Liver (tissue), 8 donors: ENCODE measurements at regions not wholly inside any gene's neighbourhood (a gene's known extent, or its start where the extent isn't known, plus 50 kb on each side); places are given as distances from the start of the nearest gene placed in this dataset.

Source experiments
- DNase-seq: peaks from one replicate; pipeline ENCODE4 v3.0.0-alpha.2; 2017; ENCODE audit warnings: low spot score
- H3K27ac ChIP-seq, 2 donors: one replicate each; pipeline ENCODE4 v1.7.0; 2013; ENCODE audit warnings: inconsistent platforms in 2 of 2, low read length in 2 of 2, control low read depth in 1 of 2, low read depth in 1 of 2, mild to moderate bottlenecking in 1 of 2
- H3K27me3 ChIP-seq, 4 donors: one replicate each; pipeline versions ENCODE4 v1.6.1 to v1.7.0; 2013; ENCODE audit warnings: low read length in 3 of 4, inconsistent platforms in 1 of 4, mild to moderate bottlenecking in 1 of 4, moderate library complexity in 1 of 4; ENCODE audit not compliant: control insufficient read depth in 4 of 4, insufficient read depth in 4 of 4
- H3K36me3 ChIP-seq, 4 donors: one replicate each; pipeline versions ENCODE4 v1.6.1 to v1.7.0; 2013; ENCODE audit warnings: low read length in 3 of 4, mild to moderate bottlenecking in 3 of 4, low read depth in 1 of 4, moderate library complexity in 1 of 4; ENCODE audit not compliant: control insufficient read depth in 4 of 4, insufficient read depth in 3 of 4
- H3K4me1 ChIP-seq, 4 donors: one replicate each; pipeline versions ENCODE4 v1.6.1 to v1.7.0; 2013; ENCODE audit warnings: low read length in 3 of 4, mild to moderate bottlenecking in 3 of 4, moderate library complexity in 1 of 4; ENCODE audit not compliant: control insufficient read depth in 4 of 4, insufficient read depth in 4 of 4
- H3K4me3 ChIP-seq, 3 donors: one replicate each; pipeline versions ENCODE4 v1.6.1 to v1.7.0; 2013; ENCODE audit warnings: low read length in 3 of 3, control low read depth in 1 of 3, low read depth in 1 of 3, mild to moderate bottlenecking in 1 of 3
- H3K9ac ChIP-seq, 2 donors: one replicate each; pipeline ENCODE4 v1.7.0; 2013; ENCODE audit warnings: low read length in 2 of 2, mild to moderate bottlenecking in 2 of 2, moderate library complexity in 2 of 2, control low read depth in 1 of 2, low read depth in 1 of 2
- H3K9me3 ChIP-seq, 4 donors: one replicate each; pipeline versions ENCODE4 v1.6.1 to v1.7.0; 2013; ENCODE audit warnings: low read length in 3 of 4; ENCODE audit not compliant: control insufficient read depth in 4 of 4
- EGR1 ChIP-seq, 2 donors: IDR thresholded peaks; 2 replicates each; pipeline ENCODE4 v1.6.1; 2016 to 2018; ENCODE audit warnings: antibody characterized with exemption in 2 of 2, low read depth in 2 of 2
- FOXA1 ChIP-seq: IDR thresholded peaks from 2 replicates; pipeline ENCODE4 v1.6.1; 2016; ENCODE audit warnings: antibody characterized with exemption
- FOXA2 ChIP-seq: IDR thresholded peaks from 2 replicates; pipeline ENCODE4 v1.6.1; 2016; ENCODE audit warnings: antibody characterized with exemption
- GABPA ChIP-seq, 2 donors: IDR thresholded peaks in 1 of 2; conservative IDR thresholded peaks in 1 of 2; 2 replicates each; pipeline ENCODE4 v1.6.1; 2016; ENCODE audit warnings: antibody characterized with exemption in 2 of 2, mild to moderate bottlenecking in 1 of 2, moderate library complexity in 1 of 2
- HNF4A ChIP-seq, 2 donors: conservative IDR thresholded peaks; 2 replicates each; pipeline ENCODE4 v1.6.1; 2016; ENCODE audit warnings: antibody characterized with exemption in 2 of 2, mild to moderate bottlenecking in 2 of 2
- HNF4G ChIP-seq: IDR thresholded peaks from 2 replicates; pipeline ENCODE4 v1.6.1; 2016; ENCODE audit warnings: antibody characterized with exemption
- JUND ChIP-seq, 2 donors: IDR thresholded peaks; 2 replicates each; pipeline ENCODE4 v1.6.1; 2016; ENCODE audit warnings: antibody characterized with exemption in 2 of 2
- NR2F2 ChIP-seq: IDR thresholded peaks from 2 replicates; pipeline ENCODE4 v1.6.1; 2016; ENCODE audit warnings: antibody characterized with exemption
- RAD21 ChIP-seq, 2 donors: IDR thresholded peaks; 2 replicates each; pipeline ENCODE4 v1.6.1; 2016; ENCODE audit warnings: antibody characterized with exemption in 2 of 2, mild to moderate bottlenecking in 2 of 2
- RXRA ChIP-seq, 2 donors: IDR thresholded peaks; 2 replicates each; pipeline ENCODE4 v1.6.1; 2017 to 2018; ENCODE audit warnings: antibody characterized with exemption in 2 of 2, mild to moderate bottlenecking in 1 of 2
- SP1 ChIP-seq: IDR thresholded peaks from 2 replicates; pipeline ENCODE4 v1.6.1; 2018; ENCODE audit warnings: antibody characterized with exemption, mild to moderate bottlenecking
- TAF1 ChIP-seq: conservative IDR thresholded peaks from 2 replicates; pipeline ENCODE4 v1.6.1; 2016; ENCODE audit warnings: antibody characterized with exemption, mild to moderate bottlenecking
- YY1 ChIP-seq: IDR thresholded peaks from 2 replicates; pipeline ENCODE4 v1.6.1; 2016; ENCODE audit warnings: antibody characterized with exemption, mild to moderate bottlenecking
- WGBS: extraction: QIAGEN DNeasy Blood & Tissue Kit; methylation state at CpG from one replicate; pipeline ENCODE4 v1.1.7; 2013; 5-methylcytosine and 5-hydroxymethylcytosine counted together
- TF ChIP-seq, protein P1 (sequence below): IDR thresholded peaks from 2 replicates; pipeline ENCODE4 v1.6.1; 2016; ENCODE audit warnings: antibody characterized with exemption, mild to moderate bottlenecking
- TF ChIP-seq, protein P2 (sequence below): IDR thresholded peaks from 2 replicates; pipeline ENCODE4 v1.6.1; 2016; ENCODE audit warnings: antibody characterized with exemption
- TF ChIP-seq, protein P3 (sequence below): IDR thresholded peaks from 2 replicates; pipeline ENCODE4 v1.6.1; 2016; ENCODE audit warnings: antibody characterized with exemption
- TF ChIP-seq, protein P4 (sequence below): IDR thresholded peaks from 2 replicates; pipeline ENCODE4 v1.6.1; 2016; ENCODE audit warnings: antibody characterized with exemption
- TF ChIP-seq, protein P5 (sequence below): fragments of 150-350 bp; IDR thresholded peaks from 2 replicates; pipeline ENCODE4 v1.5.1; 2017; ENCODE audit warnings: improper control_type of control experiment, low read depth, low read length; ENCODE audit not compliant: missing input control
- donor health status: healthy.
- donor health status: healthy.
- donor health status: healthy.
- donor health status: healthy.
- donor health status: healthy.

DNA sequence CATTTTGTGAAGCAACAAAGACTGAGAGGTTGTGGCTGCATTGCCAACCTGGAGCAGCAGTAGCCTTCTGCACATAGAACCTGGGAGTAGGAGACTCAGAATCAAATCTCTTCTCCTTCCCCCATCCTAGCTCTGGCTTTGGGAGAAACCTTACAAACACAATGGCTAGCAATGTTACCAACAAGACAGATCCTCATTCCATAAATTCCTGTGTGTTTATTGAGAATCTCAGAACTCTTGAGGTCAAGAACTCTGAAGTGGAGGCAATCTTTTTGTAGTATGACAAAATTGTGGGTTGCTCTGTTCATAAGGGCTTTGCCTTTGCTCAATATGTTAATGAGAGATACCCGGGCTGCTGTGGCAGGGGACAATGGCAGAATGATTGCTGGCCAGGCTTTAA, 406.7 kb upstream of the SPANXN1 start:
- no peak for TF ChIP-seq RXRA (IDR thresholded peaks at IDR 0.05)
- TF ChIP-seq, protein P1, sequence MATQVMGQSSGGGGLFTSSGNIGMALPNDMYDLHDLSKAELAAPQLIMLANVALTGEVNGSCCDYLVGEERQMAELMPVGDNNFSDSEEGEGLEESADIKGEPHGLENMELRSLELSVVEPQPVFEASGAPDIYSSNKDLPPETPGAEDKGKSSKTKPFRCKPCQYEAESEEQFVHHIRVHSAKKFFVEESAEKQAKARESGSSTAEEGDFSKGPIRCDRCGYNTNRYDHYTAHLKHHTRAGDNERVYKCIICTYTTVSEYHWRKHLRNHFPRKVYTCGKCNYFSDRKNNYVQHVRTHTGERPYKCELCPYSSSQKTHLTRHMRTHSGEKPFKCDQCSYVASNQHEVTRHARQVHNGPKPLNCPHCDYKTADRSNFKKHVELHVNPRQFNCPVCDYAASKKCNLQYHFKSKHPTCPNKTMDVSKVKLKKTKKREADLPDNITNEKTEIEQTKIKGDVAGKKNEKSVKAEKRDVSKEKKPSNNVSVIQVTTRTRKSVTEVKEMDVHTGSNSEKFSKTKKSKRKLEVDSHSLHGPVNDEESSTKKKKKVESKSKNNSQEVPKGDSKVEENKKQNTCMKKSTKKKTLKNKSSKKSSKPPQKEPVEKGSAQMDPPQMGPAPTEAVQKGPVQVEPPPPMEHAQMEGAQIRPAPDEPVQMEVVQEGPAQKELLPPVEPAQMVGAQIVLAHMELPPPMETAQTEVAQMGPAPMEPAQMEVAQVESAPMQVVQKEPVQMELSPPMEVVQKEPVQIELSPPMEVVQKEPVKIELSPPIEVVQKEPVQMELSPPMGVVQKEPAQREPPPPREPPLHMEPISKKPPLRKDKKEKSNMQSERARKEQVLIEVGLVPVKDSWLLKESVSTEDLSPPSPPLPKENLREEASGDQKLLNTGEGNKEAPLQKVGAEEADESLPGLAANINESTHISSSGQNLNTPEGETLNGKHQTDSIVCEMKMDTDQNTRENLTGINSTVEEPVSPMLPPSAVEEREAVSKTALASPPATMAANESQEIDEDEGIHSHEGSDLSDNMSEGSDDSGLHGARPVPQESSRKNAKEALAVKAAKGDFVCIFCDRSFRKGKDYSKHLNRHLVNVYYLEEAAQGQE = no peak
- no peak for TF ChIP-seq SP1
- no peak for TF ChIP-seq FOXA2
- TF ChIP-seq, protein P2, sequence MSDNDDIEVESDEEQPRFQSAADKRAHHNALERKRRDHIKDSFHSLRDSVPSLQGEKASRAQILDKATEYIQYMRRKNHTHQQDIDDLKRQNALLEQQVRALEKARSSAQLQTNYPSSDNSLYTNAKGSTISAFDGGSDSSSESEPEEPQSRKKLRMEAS = no peak
- TF ChIP-seq RAD21 (IDR thresholded peaks at IDR 0.05) = no peak
- no peak for TF ChIP-seq JUND (IDR thresholded peaks at IDR 0.05)
- TF ChIP-seq NR2F2 = no peak
- TF ChIP-seq GABPA (IDR thresholded peaks at IDR 0.05 in 1 of 2, conservative IDR thresholded peaks at IDR 0.05 in 1 of 2) = no peak
- no peak for TF ChIP-seq TAF1
- TF ChIP-seq FOXA1 = no peak
- TF ChIP-seq, protein P3, sequence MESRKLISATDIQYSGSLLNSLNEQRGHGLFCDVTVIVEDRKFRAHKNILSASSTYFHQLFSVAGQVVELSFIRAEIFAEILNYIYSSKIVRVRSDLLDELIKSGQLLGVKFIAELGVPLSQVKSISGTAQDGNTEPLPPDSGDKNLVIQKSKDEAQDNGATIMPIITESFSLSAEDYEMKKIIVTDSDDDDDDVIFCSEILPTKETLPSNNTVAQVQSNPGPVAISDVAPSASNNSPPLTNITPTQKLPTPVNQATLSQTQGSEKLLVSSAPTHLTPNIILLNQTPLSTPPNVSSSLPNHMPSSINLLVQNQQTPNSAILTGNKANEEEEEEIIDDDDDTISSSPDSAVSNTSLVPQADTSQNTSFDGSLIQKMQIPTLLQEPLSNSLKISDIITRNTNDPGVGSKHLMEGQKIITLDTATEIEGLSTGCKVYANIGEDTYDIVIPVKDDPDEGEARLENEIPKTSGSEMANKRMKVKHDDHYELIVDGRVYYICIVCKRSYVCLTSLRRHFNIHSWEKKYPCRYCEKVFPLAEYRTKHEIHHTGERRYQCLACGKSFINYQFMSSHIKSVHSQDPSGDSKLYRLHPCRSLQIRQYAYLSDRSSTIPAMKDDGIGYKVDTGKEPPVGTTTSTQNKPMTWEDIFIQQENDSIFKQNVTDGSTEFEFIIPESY = no peak

DNA sequence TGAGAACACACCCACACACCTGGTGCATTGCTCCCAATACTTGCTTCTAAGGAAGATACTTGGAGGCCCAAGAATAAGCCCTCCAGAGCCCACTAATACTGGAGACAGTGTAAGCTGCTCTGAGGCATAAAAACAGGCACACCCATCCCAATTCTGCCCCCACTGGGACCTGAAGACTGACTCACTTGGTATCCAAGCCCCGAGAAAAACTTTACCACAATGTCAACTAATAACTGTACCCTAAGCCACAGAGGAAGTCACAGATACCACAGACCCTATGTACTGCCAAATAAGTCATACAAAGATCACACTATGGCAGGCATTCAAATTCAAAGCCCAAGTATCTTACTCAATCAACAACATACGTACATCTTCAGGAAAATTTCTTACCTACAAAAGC, 398.2 kb upstream of the SPANXN1 start:
- no peak for DNase-seq
- TF ChIP-seq FOXA1 (no peak), TAF1 (no peak), GABPA (IDR thresholded peaks at IDR 0.05 in 1 of 2, conservative IDR thresholded peaks at IDR 0.05 in 1 of 2) (no peak), YY1 (no peak), FOXA2 (no peak), RAD21 (IDR thresholded peaks at IDR 0.05) (no peak), SP1 (no peak), NR2F2 (no peak), HNF4G (no peak), EGR1 (IDR thresholded peaks at IDR 0.05; ENCODE audit: low read depth in 2 of 2) (no peak), JUND (IDR thresholded peaks at IDR 0.05) (no peak), RXRA (IDR thresholded peaks at IDR 0.05) (no peak), HNF4A (conservative IDR thresholded peaks at IDR 0.05) (no peak)
- TF ChIP-seq, protein P2 = no peak
- TF ChIP-seq, protein P3 = no peak
- TF ChIP-seq, protein P1 = no peak
- TF ChIP-seq, protein P4, sequence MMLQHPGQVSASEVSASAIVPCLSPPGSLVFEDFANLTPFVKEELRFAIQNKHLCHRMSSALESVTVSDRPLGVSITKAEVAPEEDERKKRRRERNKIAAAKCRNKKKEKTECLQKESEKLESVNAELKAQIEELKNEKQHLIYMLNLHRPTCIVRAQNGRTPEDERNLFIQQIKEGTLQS = no peak
- TF ChIP-seq, protein P5, sequence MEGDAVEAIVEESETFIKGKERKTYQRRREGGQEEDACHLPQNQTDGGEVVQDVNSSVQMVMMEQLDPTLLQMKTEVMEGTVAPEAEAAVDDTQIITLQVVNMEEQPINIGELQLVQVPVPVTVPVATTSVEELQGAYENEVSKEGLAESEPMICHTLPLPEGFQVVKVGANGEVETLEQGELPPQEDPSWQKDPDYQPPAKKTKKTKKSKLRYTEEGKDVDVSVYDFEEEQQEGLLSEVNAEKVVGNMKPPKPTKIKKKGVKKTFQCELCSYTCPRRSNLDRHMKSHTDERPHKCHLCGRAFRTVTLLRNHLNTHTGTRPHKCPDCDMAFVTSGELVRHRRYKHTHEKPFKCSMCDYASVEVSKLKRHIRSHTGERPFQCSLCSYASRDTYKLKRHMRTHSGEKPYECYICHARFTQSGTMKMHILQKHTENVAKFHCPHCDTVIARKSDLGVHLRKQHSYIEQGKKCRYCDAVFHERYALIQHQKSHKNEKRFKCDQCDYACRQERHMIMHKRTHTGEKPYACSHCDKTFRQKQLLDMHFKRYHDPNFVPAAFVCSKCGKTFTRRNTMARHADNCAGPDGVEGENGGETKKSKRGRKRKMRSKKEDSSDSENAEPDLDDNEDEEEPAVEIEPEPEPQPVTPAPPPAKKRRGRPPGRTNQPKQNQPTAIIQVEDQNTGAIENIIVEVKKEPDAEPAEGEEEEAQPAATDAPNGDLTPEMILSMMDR = no peak
- WGBS = 58% methylated on average over 2 of the region's 2 CpGs

More for the DNA sequence above, 406.7 kb upstream of the SPANXN1 start:
- Histone ChIP-seq H3K36me3 (no peaks in the 10 kb centered on the region), H3K27me3 (no peaks in the 10 kb centered on the region), H3K27ac (no peak overlapping the region), H3K9me3 (no peaks in the 10 kb centered on the region), H3K4me1 (no peaks in the 10 kb centered on the region), H3K4me3 (no peak overlapping the region), H3K9ac (no peak overlapping the region)
- DNase-seq = no peak
- WGBS = 37% methylated on average over 1 of the region's 1 CpG

More for the DNA sequence above, 398.2 kb upstream of the SPANXN1 start:
- no peak overlapping the region for H3K4me3 ChIP-seq
- H3K27ac ChIP-seq = no peak overlapping the region
- H3K9me3 ChIP-seq = peaks cover 0 to 4% (median 0%) of the 10 kb centered on the region in 4 donors
- no peaks in the 10 kb centered on the region for H3K4me1 ChIP-seq
- no peaks in the 10 kb centered on the region for H3K27me3 ChIP-seq
- H3K9ac ChIP-seq = no peak overlapping the region
- no peaks in the 10 kb centered on the region for H3K36me3 ChIP-seq
